NB4 (cell line): ENCODE measurements at regions not wholly inside any gene's neighbourhood (a gene's known extent, or its start where the extent isn't known, plus 50 kb on each side); places are given as distances from the start of the nearest gene placed in this dataset.

ENCODE experiments used
- DNase-seq: peaks from one replicate; pipeline ENCODE4 v3.0.0; 2010; ENCODE audit warnings: low read depth
- H3K4me3 ChIP-seq: one replicate; pipeline ENCODE4 v1.5.1; 2011; ENCODE audit warnings: mild to moderate bottlenecking, low read depth, low read length, moderate library complexity
- MYC ChIP-seq: IDR thresholded peaks from 2 replicates; pipeline ENCODE4 v1.6.1; 2011; ENCODE audit warnings: low read depth, low read length
- POLR2A ChIP-seq: IDR thresholded peaks from 2 replicates; pipeline ENCODE4 v1.6.1; 2011; ENCODE audit warnings: mild to moderate bottlenecking; ENCODE audit not compliant: insufficient read length; ENCODE audit errors: extremely low read depth
- TF ChIP-seq, protein P1 (sequence below): IDR thresholded peaks from 2 replicates; pipeline ENCODE4 v1.6.1; 2011; ENCODE audit warnings: low read depth, low read length
- TF ChIP-seq, protein P2 (sequence below): IDR thresholded peaks from one replicate; pipeline ENCODE4 v1.5.1; 2012; ENCODE audit warnings: low read depth, low read length

DNA sequence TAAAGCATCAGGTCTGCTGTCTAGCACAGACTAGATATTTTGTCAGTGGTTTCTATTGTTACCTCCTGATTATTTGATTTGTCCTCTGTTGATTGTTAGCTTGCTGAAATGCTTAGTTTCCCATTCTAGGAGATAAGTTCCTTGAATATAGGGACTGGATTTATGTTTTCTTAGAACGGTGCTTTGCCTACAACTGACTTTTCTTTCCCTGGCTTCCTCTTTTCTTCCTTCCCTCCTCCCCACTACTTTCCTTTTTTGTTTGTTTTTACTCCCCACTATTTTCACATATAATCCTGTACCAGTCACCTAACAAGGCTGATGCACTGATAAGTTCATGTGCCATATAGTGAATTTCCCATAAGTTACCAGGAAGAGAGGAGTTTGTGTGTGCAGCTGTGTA lies 58.5 kb upstream of the METAP2 start:
- TF ChIP-seq, protein P1, sequence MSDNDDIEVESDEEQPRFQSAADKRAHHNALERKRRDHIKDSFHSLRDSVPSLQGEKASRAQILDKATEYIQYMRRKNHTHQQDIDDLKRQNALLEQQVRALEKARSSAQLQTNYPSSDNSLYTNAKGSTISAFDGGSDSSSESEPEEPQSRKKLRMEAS: no peak
- no peak for TF ChIP-seq POLR2A
- TF ChIP-seq, protein P2, sequence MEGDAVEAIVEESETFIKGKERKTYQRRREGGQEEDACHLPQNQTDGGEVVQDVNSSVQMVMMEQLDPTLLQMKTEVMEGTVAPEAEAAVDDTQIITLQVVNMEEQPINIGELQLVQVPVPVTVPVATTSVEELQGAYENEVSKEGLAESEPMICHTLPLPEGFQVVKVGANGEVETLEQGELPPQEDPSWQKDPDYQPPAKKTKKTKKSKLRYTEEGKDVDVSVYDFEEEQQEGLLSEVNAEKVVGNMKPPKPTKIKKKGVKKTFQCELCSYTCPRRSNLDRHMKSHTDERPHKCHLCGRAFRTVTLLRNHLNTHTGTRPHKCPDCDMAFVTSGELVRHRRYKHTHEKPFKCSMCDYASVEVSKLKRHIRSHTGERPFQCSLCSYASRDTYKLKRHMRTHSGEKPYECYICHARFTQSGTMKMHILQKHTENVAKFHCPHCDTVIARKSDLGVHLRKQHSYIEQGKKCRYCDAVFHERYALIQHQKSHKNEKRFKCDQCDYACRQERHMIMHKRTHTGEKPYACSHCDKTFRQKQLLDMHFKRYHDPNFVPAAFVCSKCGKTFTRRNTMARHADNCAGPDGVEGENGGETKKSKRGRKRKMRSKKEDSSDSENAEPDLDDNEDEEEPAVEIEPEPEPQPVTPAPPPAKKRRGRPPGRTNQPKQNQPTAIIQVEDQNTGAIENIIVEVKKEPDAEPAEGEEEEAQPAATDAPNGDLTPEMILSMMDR: no peak
- TF ChIP-seq MYC: no peak
- no peak for DNase-seq
- H3K4me3 ChIP-seq: no peak overlapping the region

DNA sequence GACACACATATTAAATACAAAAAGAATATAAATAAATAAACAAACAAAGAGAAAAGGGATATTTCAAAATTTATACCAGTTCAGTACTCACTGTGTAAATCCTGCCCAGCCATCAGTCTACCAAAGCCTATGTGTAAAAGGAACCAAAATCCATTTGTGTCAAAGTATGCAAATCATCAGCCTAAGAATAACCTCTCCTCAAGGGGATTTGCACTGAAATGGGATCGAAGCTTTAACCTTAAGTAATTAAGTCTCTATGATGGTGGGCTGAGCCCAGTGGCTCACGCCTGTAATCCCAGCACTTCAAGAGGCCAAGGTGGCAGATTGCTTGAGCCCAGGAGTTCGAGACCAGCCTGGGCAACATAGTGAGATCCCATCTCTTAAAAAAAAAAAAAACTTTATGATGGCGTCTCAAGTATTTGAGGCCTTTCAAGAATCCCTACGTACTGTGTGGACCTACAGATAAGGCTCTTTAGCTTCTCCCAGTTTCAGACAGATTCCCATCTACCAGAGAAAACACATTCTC lies 57.8 kb upstream of the METAP2 start:
- DNase-seq: no peak
- no peak overlapping the region for H3K4me3 ChIP-seq
- TF ChIP-seq MYC (no peak), POLR2A (no peak)
- TF ChIP-seq, protein P2: no peak
- TF ChIP-seq, protein P1: no peak

DNA sequence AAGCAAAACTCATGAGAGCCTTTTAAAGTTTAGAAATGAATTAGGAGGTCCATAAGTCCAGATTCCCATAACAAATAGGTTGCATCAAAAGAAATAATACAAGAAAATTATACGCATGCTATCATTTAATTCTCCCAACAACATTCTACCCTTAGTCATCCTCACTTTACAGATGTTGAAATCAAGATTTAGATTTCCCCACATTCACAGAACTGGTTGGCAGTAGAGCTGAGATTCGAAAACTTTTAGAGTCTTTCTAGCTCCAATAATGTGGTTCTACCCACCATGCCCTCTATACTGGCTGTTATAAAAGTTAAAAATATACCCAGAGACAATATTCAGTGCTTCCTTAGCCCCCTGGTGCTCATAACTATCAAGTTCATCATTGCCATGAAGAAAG lies 56.6 kb upstream of the METAP2 start:
- no peak for DNase-seq
- TF ChIP-seq, protein P2: no peak
- TF ChIP-seq MYC (no peak), POLR2A (no peak)
- TF ChIP-seq, protein P1: no peak
- no peak overlapping the region for H3K4me3 ChIP-seq

DNA sequence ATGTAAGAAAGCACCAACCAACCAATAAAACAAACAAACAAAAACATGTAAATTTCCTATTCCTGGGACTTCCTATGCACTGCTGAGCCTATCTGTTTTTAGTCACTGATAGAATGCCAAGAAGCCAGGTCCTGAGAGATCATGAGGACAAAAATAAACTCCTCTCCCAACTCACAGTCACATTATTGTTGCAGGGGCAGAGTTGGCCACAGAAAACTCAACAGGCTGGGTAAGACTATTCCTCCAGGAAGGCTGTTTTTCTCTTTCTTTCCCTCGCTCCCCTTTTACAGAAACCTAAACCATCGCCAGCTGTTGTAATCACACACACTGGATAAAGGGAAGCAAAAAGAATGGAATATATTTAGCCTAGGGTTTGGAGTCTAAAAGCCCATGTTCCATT lies 55.8 kb upstream of the METAP2 start:
- DNase-seq: no peak
- TF ChIP-seq MYC: no peak
- no peak for TF ChIP-seq POLR2A
- TF ChIP-seq, protein P2: no peak
- TF ChIP-seq, protein P1: no peak
- no peak overlapping the region for H3K4me3 ChIP-seq
